ENCODE measurements at regions not wholly inside any gene's neighbourhood (a gene's known extent, or its start where the extent isn't known, plus 50 kb on each side); places are given as distances from the start of the nearest gene placed in this dataset.

GRCh38 chr9:21607576-21607975, 125.5 kb upstream of the IFNE start:
- TF ChIP-seq, protein P1, sequence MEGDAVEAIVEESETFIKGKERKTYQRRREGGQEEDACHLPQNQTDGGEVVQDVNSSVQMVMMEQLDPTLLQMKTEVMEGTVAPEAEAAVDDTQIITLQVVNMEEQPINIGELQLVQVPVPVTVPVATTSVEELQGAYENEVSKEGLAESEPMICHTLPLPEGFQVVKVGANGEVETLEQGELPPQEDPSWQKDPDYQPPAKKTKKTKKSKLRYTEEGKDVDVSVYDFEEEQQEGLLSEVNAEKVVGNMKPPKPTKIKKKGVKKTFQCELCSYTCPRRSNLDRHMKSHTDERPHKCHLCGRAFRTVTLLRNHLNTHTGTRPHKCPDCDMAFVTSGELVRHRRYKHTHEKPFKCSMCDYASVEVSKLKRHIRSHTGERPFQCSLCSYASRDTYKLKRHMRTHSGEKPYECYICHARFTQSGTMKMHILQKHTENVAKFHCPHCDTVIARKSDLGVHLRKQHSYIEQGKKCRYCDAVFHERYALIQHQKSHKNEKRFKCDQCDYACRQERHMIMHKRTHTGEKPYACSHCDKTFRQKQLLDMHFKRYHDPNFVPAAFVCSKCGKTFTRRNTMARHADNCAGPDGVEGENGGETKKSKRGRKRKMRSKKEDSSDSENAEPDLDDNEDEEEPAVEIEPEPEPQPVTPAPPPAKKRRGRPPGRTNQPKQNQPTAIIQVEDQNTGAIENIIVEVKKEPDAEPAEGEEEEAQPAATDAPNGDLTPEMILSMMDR (IDR thresholded peaks at IDR 0.05), result no peak
- no peak for TF ChIP-seq EZH2phosphoT487 (IDR thresholded peaks at IDR 0.05)
